ENCODE measurements at regions not wholly inside any gene's neighbourhood (a gene's known extent, or its start where the extent isn't known, plus 50 kb on each side); places are given as distances from the start of the nearest gene placed in this dataset.
"Not testable (repeated sequence)": the region's sequence is repeated elsewhere in the genome, so short reads cannot be mapped to it uniquely, and the experiment has no call there.

DNA sequence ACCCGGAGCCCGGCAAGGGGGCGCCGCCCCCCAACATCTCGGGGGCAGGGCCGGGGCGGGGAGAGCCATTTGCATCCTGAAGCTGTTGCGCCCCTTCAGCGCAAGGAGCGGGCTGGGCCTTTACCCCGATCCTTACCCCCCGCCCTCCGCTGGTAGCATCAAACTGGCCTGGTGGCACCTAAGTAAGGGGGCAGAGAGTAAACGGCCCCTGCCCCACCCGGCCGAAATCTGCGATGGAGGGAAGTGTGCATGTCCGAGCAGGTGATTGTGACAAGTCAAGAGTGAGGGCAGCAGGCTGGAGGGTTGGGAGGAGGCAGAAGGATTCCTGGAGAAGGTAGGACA lies 101.2 kb downstream of the ESM1 start:
- DNase-seq (ENCODE audit: low read depth, low spot score) = no peak

DNA sequence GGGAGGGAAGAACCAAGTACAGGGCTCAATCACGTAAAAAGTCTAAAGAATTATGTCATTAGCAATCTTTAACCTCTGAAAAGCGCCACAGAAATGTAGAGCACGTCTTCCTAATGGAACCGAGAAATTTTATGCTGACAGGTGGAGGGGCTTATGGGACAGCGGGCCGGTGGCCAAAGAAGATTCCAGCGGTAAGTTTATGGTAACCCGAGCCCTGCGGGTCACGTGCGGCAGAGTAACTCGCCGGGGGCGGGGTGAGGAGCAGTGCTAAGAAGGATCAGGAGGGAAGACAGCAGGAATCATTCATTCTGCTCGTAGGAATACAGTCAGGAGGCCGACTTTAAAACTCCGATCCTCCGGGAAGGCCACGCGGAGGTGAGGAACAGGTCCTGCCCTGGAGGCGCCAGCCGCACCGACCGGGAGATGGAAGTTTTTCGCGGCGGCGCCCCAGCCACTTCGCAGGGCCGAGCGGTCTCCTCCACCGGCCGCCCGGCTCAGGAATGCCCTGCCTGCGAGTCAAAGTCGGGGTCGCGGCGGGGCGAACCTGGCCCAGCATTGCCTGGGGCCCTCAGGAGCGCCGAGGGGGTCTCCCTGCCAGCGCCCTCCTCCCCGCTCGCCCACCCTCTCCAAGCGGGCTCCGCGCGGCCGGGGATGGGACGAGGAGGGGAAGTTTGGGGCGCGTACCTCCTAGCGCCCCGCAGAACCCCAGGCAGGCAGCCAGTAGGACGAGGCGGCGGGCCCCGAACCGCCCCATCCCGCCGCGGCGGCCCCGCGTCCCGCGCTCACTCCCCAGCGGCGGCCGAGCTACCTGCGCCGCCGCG lies 101.8 kb downstream of the ESM1 start:
- DNase-seq (ENCODE audit: low read depth, low spot score) = no peak

DNA sequence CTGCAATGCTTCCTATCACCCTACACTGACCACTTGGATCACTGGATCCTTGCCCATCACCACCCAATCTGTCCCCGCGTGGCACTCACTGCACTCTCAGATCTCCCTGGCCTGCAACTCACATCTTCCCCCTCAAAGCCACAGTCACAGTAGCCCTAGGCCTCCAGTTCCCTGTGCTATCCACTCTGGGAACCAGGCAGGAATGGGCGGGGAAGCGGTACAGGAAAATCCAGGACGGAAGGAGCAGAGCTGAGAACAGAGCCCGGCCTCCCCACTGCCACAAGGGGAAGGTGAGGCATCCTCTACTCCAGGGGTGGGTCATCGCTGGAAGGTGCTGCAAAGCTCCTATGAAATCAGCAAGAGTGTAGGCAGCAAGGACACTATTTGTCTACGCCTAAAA lies 102.6 kb downstream of the ESM1 start:
- DNase-seq (ENCODE audit: low read depth, low spot score) = no peak

- DNase-seq (ENCODE audit: low read depth, low spot score) = no peak
Measured at GRCh38 chr5:54882101-54882500, 103.3 kb downstream of the ESM1 start.

DNA sequence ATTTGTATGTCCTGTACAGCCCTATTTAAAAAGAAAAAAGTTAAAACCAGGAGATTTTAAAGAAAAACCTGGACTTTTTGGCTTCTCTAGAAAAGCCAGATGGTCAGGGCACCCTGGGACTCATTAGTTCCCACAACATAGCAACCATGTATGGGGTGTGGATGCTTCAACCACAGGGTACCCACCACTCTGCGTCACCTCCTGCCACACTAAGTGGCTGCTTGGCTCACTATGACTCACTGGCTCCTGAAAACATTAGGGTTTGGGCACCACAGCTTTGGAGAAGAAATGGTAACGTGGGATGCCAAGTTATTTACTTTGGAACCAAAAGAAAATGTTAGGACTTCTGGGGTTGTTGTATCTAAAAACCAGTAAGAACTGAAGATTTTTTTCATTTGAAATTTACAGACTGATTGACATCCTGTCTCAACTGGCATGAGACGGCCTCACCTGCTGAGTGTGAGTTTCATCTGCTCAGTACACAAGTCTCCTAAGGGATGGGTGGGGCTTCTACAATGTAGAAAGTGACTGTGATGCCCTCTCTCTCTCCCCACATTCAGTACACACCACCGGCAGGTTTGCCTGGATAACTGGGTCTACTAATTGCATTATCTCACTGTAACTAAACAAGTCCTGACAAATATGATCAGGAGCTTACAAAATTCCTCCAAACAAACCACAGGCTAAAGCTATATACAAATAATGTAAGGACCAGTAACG lies 103.9 kb downstream of the ESM1 start:
- DNase-seq (ENCODE audit: low read depth, low spot score) = no peak

DNA sequence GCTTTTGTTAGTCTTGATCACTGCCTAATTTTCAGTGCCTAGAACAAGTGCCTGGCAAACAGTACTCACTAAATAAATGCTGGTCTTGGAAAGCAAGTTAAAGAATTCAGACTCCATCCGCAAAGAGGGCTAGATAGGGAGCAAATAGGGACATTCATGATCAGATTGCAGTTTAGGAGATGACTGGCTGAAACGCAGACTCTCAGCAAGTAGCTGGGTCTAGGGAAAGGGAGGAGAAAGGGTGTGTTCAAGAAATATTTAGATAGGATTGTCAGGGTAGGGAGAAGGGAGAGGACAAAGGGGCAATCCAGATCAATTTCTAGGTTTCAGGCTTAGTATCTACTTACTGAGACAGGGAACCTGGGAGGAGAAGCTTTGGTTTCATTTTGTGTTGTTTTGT lies 108.4 kb downstream of the ESM1 start:
- no peak for DNase-seq (ENCODE audit: low read depth, low spot score)

DNA sequence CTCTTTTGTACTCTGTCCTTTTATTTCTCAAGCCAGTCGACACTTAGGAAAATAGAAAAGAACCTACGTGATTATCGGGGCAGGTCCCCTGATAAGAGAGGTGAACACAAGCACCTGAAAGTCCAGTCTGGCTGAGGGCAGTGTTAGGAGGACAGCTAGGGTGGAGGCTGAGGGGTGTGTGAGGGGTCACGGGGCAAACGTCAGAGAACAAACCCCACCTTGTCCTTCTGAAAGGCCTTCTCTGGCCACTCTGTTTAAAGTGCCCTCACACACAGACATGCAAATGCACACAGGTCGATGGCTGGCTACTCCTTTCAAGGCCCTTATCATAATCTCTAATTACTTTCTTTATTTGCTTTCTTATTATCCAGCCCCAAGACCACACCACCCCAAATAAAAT lies 108.8 kb downstream of the ESM1 start:
- DNase-seq (ENCODE audit: low read depth, low spot score) = no peak

DNA sequence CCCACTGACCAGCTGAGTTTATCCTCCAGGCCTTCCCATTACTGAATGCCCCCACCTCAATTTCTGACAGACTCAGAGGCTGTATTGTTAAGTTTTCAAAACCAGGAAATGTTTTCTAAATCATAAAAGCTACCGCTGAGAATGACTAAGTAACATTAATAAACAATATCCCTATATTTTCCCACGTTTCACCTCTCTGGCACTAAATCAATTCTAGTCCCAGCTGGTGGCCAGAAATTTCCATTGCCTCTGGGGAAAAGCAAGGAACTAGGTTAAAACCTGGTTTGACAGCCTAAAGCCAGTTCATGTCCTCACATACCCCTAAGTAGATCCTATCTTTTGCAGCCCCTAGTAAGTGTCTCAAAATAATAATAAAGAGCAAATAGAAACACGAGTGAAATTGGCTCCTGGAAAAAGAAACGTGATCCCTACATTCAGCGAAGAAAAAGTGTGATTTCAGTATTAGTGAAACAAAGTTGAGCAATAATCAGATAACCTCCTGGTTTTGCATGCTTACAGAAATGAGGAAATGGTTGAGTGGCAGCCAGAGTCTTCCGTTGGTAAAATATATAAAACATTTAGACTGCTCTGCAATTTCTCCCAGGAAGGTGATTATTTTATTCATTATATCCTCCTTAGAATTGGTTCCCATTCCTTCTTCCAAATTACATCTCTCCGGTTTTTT lies 110.9 kb downstream of the ESM1 start:
- DNase-seq (ENCODE audit: low read depth, low spot score) = no peak

GRCh38 chr5:54873691-54874090 lies 111.7 kb downstream of the ESM1 start:
- DNase-seq (ENCODE audit: low read depth, low spot score) = no peak

DNA sequence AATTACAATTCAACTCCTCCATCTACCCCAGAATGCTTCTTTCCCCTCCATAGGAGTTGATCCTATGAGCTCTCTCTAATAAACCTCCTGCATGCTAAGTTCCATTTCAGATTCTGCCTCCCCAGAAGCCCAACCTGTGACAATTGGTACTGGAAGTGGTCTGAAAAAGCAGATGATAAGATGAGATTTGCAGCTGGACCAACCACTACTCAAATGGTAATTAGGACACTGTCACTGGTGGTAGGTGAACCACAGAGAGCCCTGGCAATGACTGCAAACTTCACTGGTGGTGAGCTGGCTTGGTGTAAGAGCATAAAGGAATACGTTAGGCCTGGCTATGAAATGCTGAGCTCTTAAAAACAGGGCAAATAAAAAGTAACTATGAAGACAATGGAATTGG lies 112.6 kb downstream of the ESM1 start:
- no peak for DNase-seq (ENCODE audit: low read depth, low spot score)

- no peak for DNase-seq (ENCODE audit: low read depth, low spot score)
Measured at GRCh38 chr5:54870271-54870670, 115.1 kb downstream of the ESM1 start.

DNA sequence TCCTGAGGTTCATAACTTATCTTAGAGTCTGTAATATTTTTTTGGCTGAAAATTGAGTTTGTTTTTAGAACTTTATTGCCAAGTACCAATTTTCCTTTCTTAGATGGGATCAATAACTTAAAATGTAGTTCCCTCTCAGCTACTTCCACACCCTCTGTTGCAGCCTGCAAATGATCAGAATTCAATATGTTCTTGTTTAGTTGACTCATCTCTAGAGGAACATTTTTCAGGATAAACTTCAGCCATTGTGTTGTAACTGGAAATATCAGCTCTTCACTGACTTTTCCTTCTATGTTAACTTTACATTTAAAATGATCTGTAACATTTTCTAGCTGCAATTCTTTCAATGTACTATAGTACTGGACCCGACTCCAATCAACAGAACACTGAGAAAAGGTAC lies 115.7 kb downstream of the ESM1 start:
- no peak for DNase-seq (ENCODE audit: low read depth, low spot score)

GRCh38 chr5:54868511-54869483 lies 116.6 kb downstream of the ESM1 start:
- no peak for DNase-seq (ENCODE audit: low read depth, low spot score)

DNA sequence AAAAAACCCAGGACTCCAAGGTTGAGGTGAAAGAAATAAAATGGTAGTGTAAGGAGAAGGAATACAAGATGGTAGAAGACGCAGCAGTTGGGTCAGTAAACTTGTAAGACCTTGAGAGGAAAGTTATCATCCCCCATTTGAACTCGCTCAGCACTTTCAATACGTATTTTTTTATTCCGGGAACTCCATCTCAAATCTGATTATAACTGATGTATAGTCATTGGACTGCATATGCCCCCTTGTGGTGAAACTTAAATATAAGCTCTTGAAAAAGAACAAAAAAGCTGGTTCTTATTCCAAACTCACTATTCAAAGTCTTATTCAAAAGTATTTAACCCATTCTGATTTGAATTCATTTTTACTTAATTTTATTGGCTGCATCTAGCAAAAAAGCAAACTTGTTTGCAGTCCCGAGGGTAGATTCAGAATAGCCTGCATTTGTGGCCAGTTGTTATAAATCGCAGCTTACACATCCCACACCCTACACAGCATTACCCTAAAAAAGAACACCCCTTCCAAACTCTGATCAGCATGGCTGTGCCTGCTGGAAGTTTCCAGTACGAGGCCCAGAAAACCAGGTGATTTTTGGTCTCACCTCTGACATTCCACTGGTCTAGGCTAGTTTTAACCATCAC lies 118.0 kb downstream of the ESM1 start:
- DNase-seq (ENCODE audit: low read depth, low spot score) = no peak

DNA sequence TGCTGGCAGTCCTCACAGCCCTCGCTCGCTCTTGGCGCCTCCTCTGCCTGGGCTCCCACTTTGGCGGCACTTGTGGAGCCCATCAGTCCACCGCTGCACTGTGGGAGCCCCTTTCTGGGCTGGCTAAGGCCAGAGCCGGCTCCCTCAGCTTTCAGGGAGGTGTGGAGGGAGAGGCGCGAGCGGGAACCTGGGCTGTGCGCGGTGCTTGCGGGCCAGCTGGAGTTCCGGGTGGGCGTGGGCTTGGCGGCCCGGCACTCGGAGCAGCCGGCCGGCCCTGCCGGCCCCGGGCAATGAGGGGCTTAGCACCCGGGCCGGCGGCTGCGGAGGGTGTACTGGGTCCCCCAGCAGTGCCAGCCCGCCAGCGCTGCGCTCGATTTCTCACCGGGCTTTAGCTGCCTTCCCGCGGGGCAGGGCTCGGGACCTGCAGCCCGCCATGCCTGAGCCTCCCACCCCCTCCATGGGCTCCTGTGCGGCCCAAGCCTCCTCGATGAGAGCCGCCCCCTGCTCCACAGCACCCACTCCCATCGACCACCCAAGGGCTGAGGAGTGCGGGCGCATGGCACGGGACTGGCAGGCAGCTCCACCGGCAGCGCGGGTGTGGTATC lies 120.4 kb downstream of the ESM1 start:
- not testable (repeated sequence) for DNase-seq (ENCODE audit: low read depth, low spot score)

DNA sequence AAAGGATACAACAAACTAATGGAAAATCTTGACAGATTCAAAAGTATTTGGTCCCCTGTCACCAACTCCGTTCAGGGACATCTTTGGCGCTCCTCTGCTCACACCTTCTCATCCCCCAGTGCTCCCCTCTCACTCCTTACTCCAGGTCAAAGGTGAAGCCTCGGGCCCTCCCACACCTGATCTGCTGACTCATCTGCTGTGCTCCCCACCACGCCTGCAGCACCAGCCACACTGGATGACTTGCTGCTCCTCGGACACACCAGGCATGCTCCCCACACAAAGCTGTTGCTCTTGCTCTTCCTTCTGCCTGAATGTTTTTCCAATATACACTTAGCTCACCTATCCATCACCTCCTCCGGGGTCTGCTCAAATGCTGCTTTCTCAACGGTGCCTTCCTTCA lies 123.4 kb downstream of the ESM1 start:
- DNase-seq (ENCODE audit: low read depth, low spot score) = no peak

DNA sequence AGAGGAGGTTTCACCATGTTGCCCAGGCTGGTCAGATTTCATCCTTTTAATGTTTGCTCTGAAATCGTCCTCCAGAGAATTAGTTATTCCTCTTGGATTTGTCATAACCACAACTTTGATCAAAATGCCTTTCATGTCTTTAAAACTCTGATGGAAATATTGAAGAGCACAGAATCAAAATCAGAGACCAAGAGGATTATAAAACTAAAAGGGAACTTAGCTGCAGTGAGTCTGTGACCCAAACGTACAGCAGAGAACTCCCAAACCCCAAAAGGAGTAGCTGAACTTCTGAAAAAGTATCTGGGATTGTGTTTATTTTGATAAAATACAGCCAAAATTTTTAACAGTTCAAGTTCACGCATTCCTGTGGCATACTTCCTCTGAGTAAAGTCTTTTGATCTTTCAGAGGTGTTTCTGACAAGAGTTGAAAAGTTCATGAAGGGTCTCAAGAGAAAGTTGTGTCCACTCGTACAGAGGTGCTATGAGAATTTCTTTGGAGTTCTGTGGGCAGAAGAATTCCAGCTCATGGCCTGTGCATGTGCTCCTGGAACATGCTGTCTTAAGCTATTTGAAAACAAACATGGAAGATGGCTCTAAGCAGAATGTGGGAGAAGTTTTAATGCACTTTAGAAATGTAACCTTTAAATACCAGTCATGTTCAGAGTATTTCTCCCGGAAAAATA lies 124.0 kb downstream of the ESM1 start:
- DNase-seq (ENCODE audit: low read depth, low spot score) = no peak

GRCh38 chr5:54860321-54860720 lies 125.1 kb downstream of the ESM1 start:
- no peak for DNase-seq (ENCODE audit: low read depth, low spot score)

GRCh38 chr5:54859316-54859715 lies 126.1 kb downstream of the ESM1 start:
- no peak for DNase-seq (ENCODE audit: low read depth, low spot score)
